Breast epithelium (tissue), 4 donors: ENCODE measurements at regions not wholly inside any gene's neighbourhood (a gene's known extent, or its start where the extent isn't known, plus 50 kb on each side); places are given as distances from the start of the nearest gene placed in this dataset.
A peak's percentile ranks its signal among the peaks of the same experiment; 100 is the strongest.
"Not testable (repeated sequence)": the region's sequence is repeated elsewhere in the genome, so short reads cannot be mapped to it uniquely, and the experiment has no call there.

Experiments used
- DNase-seq, 2 donors: peaks; one replicate each; pipeline ENCODE4 v3.0.0-alpha.2; 2019; ENCODE audit warnings: low spot score in 2 of 2
- H3K27ac ChIP-seq, 2 donors: fragments of 200-600 bp; sonication (generic) in 1 of 2; one replicate each; pipeline ENCODE4 v1.5.1; 2016 to 2019; ENCODE audit warnings: mild to moderate bottlenecking in 1 of 2
- H3K27me3 ChIP-seq, 2 donors: fragments of 200-600 bp; sonication (generic) in 1 of 2; one replicate each; pipeline versions ENCODE4 v1.5.1 to v1.6.0; 2017 to 2019; ENCODE audit warnings: control low read depth in 1 of 2, mild to moderate bottlenecking in 1 of 2
- H3K36me3 ChIP-seq: fragments of 200-600 bp; one replicate; pipeline ENCODE4 v1.5.1; 2019
- H3K4me1 ChIP-seq, 2 donors: fragments of 200-600 bp; sonication (generic); one replicate each; pipeline ENCODE4 v1.5.1; 2016 to 2019; ENCODE audit warnings: control low read depth in 1 of 2
- H3K4me3 ChIP-seq, 3 donors: fragments of 200-600 bp; sonication (generic); 1 replicate in 2 of 3; 2 replicates in 1 of 3; pipeline ENCODE4 v1.5.1; 2016 to 2019; ENCODE audit warnings: mild to moderate bottlenecking in 3 of 3, moderate library complexity in 2 of 3
- H3K9me3 ChIP-seq, 2 donors: fragments of 200-600 bp; sonication (generic) in 1 of 2; one replicate each; pipeline ENCODE4 v1.5.1; 2016 to 2019; ENCODE audit warnings: control low read depth in 1 of 2
- CTCF ChIP-seq, 3 donors: fragments of 450-650 bp; IDR thresholded peaks; one replicate each; pipeline ENCODE4 v1.5.1; 2016 to 2017; ENCODE audit warnings: antibody characterized with exemption in 3 of 3, mild to moderate bottlenecking in 3 of 3, moderate library complexity in 3 of 3
- POLR2A ChIP-seq: fragments of 450-650 bp; IDR thresholded peaks from one replicate; pipeline ENCODE4 v1.6.1; 2016; ENCODE audit warnings: antibody characterized with exemption, mild to moderate bottlenecking, moderate library complexity
- POLR2AphosphoS5 ChIP-seq, 3 donors: sonication (generic); formaldehyde crosslinking; IDR thresholded peaks; one replicate each; pipeline ENCODE4 v1.6.1; 2017; ENCODE audit warnings: antibody characterized with exemption in 3 of 3
- intact Hi-C: fragments of 100-400 bp; cut with DNase I; formaldehyde crosslinking; loops from one replicate; pipeline ENCODE4 v1.15.1; 2023; ENCODE audit warnings: low total_unique reads

GRCh38 chr20:40010483-40010882 is 678.6 kb downstream of the MAFB start:
- Histone ChIP-seq H3K4me3 (no peak overlapping the region), H3K27ac (peak overlapping the region in 1 of 2 donors; percentile 23), H3K4me1 (no peaks in the 10 kb centered on the region), H3K27me3 (no peaks in the 10 kb centered on the region), H3K36me3 (no peaks in the 10 kb centered on the region), H3K9me3 (no peaks in the 10 kb centered on the region)
- intact Hi-C loops, result no loop called here
- peak in 1 of 2 donors; percentile 38 for DNase-seq
- TF ChIP-seq CTCF (IDR thresholded peaks at IDR 0.05) (no peak), POLR2A (no peak), POLR2AphosphoS5 (IDR thresholded peaks at IDR 0.05) (peak in 1 of 3 donors; percentile 13)

- H3K4me1 ChIP-seq, result no peaks in the 10 kb centered on the region
- no peak for DNase-seq
- intact Hi-C loops, result no loop called here
- no peaks in the 10 kb centered on the region for H3K9me3 ChIP-seq
- TF ChIP-seq CTCF (IDR thresholded peaks at IDR 0.05) (no peak), POLR2AphosphoS5 (IDR thresholded peaks at IDR 0.05) (no peak), POLR2A (no peak)
- no peaks in the 10 kb centered on the region for H3K36me3 ChIP-seq
- H3K27me3 ChIP-seq, result no peaks in the 10 kb centered on the region
- no peak overlapping the region for H3K27ac ChIP-seq
- no peak overlapping the region for H3K4me3 ChIP-seq
Observed at GRCh38 chr20:40009542-40009941, 679.5 kb downstream of the MAFB start.

GRCh38 chr20:40008177-40008576 is 680.9 kb downstream of the MAFB start:
- H3K36me3 ChIP-seq, result no peaks in the 10 kb centered on the region
- no peak overlapping the region for H3K4me3 ChIP-seq
- no peak for TF ChIP-seq CTCF (IDR thresholded peaks at IDR 0.05)
- intact Hi-C loops, result no loop called here
- DNase-seq, result no peak
- no peaks in the 10 kb centered on the region for H3K9me3 ChIP-seq
- H3K27me3 ChIP-seq, result no peaks in the 10 kb centered on the region
- no peaks in the 10 kb centered on the region for H3K4me1 ChIP-seq
- no peak overlapping the region for H3K27ac ChIP-seq

- intact Hi-C loops, result no loop called here
- no peaks in the 10 kb centered on the region for H3K9me3 ChIP-seq
- H3K4me3 ChIP-seq, result no peak overlapping the region
- H3K36me3 ChIP-seq, result no peaks in the 10 kb centered on the region
- H3K27ac ChIP-seq, result no peak overlapping the region
- TF ChIP-seq CTCF (IDR thresholded peaks at IDR 0.05), result no peak
- no peak for TF ChIP-seq POLR2A
- no peak for TF ChIP-seq POLR2AphosphoS5 (IDR thresholded peaks at IDR 0.05)
- DNase-seq, result no peak
- H3K4me1 ChIP-seq, result no peaks in the 10 kb centered on the region
- H3K27me3 ChIP-seq, result no peaks in the 10 kb centered on the region
Observed at GRCh38 chr20:40006168-40006860, 682.7 kb downstream of the MAFB start.

- H3K9me3 ChIP-seq, DNase-seq, intact Hi-C loops, H3K27me3 ChIP-seq, H3K4me1 ChIP-seq, H3K27ac ChIP-seq, H3K4me3 ChIP-seq, H3K36me3 ChIP-seq: not testable (repeated sequence)
Observed at GRCh38 chr20:40004092-40004491, 684.9 kb downstream of the MAFB start.

GRCh38 chr20:39993742-39994141 is 695.3 kb downstream of the MAFB start:
- TF ChIP-seq POLR2A, result no peak
- no peak for TF ChIP-seq CTCF (IDR thresholded peaks at IDR 0.05)
- no peak for TF ChIP-seq POLR2AphosphoS5 (IDR thresholded peaks at IDR 0.05)
- H3K27me3 ChIP-seq, result no peaks in the 10 kb centered on the region
- no peak overlapping the region for H3K4me3 ChIP-seq
- DNase-seq, result no peak
- H3K4me1 ChIP-seq, result no peaks in the 10 kb centered on the region
- H3K36me3 ChIP-seq, result no peaks in the 10 kb centered on the region
- intact Hi-C loops, result no loop called here
- no peak overlapping the region for H3K27ac ChIP-seq
- no peaks in the 10 kb centered on the region for H3K9me3 ChIP-seq
